Heart left ventricle (tissue), 13 donors: ENCODE measurements at regions not wholly inside any gene's neighbourhood (a gene's known extent, or its start where the extent isn't known, plus 50 kb on each side); places are given as distances from the start of the nearest gene placed in this dataset.
"Not testable (repeated sequence)": the region's sequence is repeated elsewhere in the genome, so short reads cannot be mapped to it uniquely, and the experiment has no call there.

Source experiments
- CTCF ChIP-seq, 12 donors: fragments of 200-600 bp; sonication (generic) in 4 of 12; IDR thresholded peaks; one replicate each; pipeline versions ENCODE4 v1.5.0 to v1.8.0; 2018 to 2022; ENCODE audit warnings: antibody characterized with exemption in 12 of 12, mild to moderate bottlenecking in 5 of 12
- POLR2A ChIP-seq, 2 donors: fragments of 450-650 bp; IDR thresholded peaks; one replicate each; pipeline ENCODE4 v1.6.1; 2017; ENCODE audit warnings: antibody characterized with exemption in 2 of 2, mild to moderate bottlenecking in 2 of 2, moderate library complexity in 2 of 2
- donor health status: ischemic (EF 13 %, LVEDD 7.1; RV severe dilation, severe dysfunction).
- donor health status: DM: no; HTN: yes; CAD: no.
- donor health status: DM: no; HTN: no; CAD: no.
- donor health status: ischemic (EF 25% LVEDD 6.9; RV normal size, moderate dysfunction).
- donor health status: ischemic (EF 25% LVEDD 5.7; RV mildly dilated, moderate dysfunction).
- donor health status: ischemic (EF 35%, LVEDD 5.7; RV mildly dilated, moderate dysfunction).
- donor health status: nonischemic (EF 11% LVEDD 7.7; RV severe dilation, severe dysfunction).
- donor health status: DM: yes; HTN: yes; CAD: no.
- donor health status: PGD.
- donor health status: ischemic (EF 29% LVEDD 5.4; RV normal size, mild dysfunction).
- donor health status: nonischemic (EF 23%, LVEDD 6.1; RV moderate dilation, normal function).

- not testable (repeated sequence) for TF ChIP-seq CTCF, POLR2A (IDR thresholded peaks at IDR 0.05)
Observed at GRCh38 chr4:148837571-148837970, 395.4 kb upstream of the NR3C2 start.
